A673 (cell line): ENCODE measurements at regions not wholly inside any gene's neighbourhood (a gene's known extent, or its start where the extent isn't known, plus 50 kb on each side); places are given as distances from the start of the nearest gene placed in this dataset.

Experiments used
- EZH2 ChIP-seq: fragments of 200-600 bp; sonication (generic); IDR thresholded peaks from 2 replicates; pipeline ENCODE4 v1.6.1; 2017; ENCODE audit warnings: borderline replicate concordance, low read depth, mild to moderate bottlenecking, mixed read lengths, antibody characterized with exemption, low read length; ENCODE audit not compliant: poor library complexity, severe bottlenecking
- TF ChIP-seq, protein P1 (sequence below): fragments of 300-800, 200-600 bp; sonication (generic); conservative IDR thresholded peaks from 2 replicates; pipeline ENCODE4 v1.5.1; 2017; ENCODE audit warnings: low read depth, mild to moderate bottlenecking, antibody characterized with exemption, low read length, moderate library complexity, mixed read lengths

DNA sequence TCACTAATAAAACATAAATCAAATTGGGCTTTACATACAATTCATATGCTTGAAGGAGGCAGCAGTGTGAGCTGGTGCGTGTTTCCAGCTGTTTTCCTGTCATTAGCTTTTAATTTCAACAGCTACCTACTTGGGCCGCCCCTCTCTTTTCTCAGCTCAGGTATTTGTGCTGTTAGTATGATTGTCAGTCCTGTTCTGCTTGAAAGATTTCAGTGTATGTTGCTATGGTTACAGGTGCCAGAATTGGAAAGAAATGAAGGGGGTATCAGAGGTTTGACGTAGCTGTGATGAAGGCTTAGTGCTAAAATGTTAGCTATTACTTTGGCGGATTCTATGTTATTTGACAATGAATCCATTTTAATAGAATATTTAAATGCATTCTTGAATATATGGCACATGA is 440.3 kb downstream of the ZIC3 start:
- TF ChIP-seq, protein P1, sequence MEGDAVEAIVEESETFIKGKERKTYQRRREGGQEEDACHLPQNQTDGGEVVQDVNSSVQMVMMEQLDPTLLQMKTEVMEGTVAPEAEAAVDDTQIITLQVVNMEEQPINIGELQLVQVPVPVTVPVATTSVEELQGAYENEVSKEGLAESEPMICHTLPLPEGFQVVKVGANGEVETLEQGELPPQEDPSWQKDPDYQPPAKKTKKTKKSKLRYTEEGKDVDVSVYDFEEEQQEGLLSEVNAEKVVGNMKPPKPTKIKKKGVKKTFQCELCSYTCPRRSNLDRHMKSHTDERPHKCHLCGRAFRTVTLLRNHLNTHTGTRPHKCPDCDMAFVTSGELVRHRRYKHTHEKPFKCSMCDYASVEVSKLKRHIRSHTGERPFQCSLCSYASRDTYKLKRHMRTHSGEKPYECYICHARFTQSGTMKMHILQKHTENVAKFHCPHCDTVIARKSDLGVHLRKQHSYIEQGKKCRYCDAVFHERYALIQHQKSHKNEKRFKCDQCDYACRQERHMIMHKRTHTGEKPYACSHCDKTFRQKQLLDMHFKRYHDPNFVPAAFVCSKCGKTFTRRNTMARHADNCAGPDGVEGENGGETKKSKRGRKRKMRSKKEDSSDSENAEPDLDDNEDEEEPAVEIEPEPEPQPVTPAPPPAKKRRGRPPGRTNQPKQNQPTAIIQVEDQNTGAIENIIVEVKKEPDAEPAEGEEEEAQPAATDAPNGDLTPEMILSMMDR = no peak
- TF ChIP-seq EZH2 = no peak
